Progenitor cell of endocrine pancreas (in vitro differentiated cells): ENCODE measurements at regions not wholly inside any gene's neighbourhood (a gene's known extent, or its start where the extent isn't known, plus 50 kb on each side); places are given as distances from the start of the nearest gene placed in this dataset.
"Not testable (repeated sequence)": the region's sequence is repeated elsewhere in the genome, so short reads cannot be mapped to it uniquely, and the experiment has no call there.

Experiments used
- DNase-seq: peaks from one replicate; pipeline ENCODE4 v3.0.0; 2021; ENCODE audit warnings: low spot score; ENCODE audit not compliant: unreplicated experiment
- H3K27ac Mint-ChIP-seq: 2 replicates; pipeline ENCODE4 v1.8.0; 2021; ENCODE audit warnings: mild to moderate bottlenecking, moderate library complexity, mixed read lengths
- H3K27me3 Mint-ChIP-seq: 2 replicates; pipeline ENCODE4 v1.8.0; 2021; ENCODE audit warnings: mixed read lengths
- H3K36me3 Mint-ChIP-seq: 2 replicates; pipeline ENCODE4 v1.8.0; 2022; ENCODE audit warnings: mixed read lengths; ENCODE audit not compliant: insufficient read depth
- H3K4me1 Mint-ChIP-seq: 2 replicates; pipeline ENCODE4 v1.8.0; 2021; ENCODE audit warnings: low read depth, mixed read lengths
- H3K4me3 Mint-ChIP-seq: 2 replicates; pipeline ENCODE4 v1.8.0; 2021; ENCODE audit warnings: low read depth, mild to moderate bottlenecking, moderate library complexity, mixed read lengths
- H3K9me3 Mint-ChIP-seq: 2 replicates; pipeline ENCODE4 v1.8.0; 2021; ENCODE audit warnings: low read depth, mixed read lengths
- TF ChIP-seq, protein P1 (sequence below): fragments of 200-600 bp; sonication (generic); IDR thresholded peaks from one replicate; pipeline ENCODE4 v1.5.0; 2021; ENCODE audit warnings: antibody characterized with exemption, mild to moderate bottlenecking; ENCODE audit not compliant: unreplicated experiment

DNA sequence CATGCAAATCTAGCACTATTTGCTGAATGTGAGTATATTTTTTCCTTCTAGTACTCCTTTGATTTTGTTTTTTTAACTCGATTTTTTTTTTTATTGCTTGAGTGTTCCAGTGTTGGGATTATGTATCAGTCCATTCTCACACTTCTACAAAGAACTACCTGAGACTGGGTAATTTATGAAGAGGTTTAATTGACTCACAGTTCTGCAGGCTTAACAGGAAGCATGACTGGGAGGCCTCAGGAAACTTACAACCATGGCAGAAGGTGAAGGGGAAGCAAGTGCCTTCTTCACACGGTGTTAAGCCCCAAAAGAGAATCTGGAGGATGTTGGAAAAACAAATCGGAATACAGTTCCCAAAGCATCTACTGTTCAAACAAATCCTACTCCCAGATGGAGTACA is 69.1 kb downstream of the ZNF518B start:
- not testable (repeated sequence) for H3K27me3 Mint-ChIP-seq, H3K4me3 Mint-ChIP-seq, H3K36me3 Mint-ChIP-seq, H3K27ac Mint-ChIP-seq, H3K4me1 Mint-ChIP-seq, H3K9me3 Mint-ChIP-seq, DNase-seq

DNA sequence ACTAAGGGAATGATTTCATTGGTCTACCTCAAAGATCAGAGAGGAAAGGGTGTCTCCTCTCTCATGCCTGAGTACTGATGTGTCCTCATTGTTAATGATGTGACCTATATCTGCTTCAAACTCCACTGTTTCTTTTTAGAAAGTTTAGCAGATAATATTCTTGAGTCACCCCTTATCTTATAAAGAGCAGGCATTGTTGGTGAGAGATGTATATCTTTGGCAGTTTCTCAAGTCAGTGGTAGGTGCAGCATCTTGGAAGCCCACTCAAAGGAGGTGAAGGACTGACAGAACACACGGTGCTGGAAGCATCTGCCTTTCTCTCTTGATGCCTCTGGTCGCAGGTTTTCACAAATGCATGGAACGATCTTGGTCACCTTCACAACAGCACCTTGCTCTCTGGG is 71.2 kb downstream of the ZNF518B start:
- DNase-seq: no peak
- no peaks in the 10 kb centered on the region for H3K4me1 Mint-ChIP-seq
- H3K27ac Mint-ChIP-seq: no peak overlapping the region
- TF ChIP-seq, protein P1, sequence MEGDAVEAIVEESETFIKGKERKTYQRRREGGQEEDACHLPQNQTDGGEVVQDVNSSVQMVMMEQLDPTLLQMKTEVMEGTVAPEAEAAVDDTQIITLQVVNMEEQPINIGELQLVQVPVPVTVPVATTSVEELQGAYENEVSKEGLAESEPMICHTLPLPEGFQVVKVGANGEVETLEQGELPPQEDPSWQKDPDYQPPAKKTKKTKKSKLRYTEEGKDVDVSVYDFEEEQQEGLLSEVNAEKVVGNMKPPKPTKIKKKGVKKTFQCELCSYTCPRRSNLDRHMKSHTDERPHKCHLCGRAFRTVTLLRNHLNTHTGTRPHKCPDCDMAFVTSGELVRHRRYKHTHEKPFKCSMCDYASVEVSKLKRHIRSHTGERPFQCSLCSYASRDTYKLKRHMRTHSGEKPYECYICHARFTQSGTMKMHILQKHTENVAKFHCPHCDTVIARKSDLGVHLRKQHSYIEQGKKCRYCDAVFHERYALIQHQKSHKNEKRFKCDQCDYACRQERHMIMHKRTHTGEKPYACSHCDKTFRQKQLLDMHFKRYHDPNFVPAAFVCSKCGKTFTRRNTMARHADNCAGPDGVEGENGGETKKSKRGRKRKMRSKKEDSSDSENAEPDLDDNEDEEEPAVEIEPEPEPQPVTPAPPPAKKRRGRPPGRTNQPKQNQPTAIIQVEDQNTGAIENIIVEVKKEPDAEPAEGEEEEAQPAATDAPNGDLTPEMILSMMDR: no peak
- no peaks in the 10 kb centered on the region for H3K9me3 Mint-ChIP-seq
- no peaks in the 10 kb centered on the region for H3K27me3 Mint-ChIP-seq
- H3K4me3 Mint-ChIP-seq: no peak overlapping the region
- H3K36me3 Mint-ChIP-seq: no peaks in the 10 kb centered on the region

DNA sequence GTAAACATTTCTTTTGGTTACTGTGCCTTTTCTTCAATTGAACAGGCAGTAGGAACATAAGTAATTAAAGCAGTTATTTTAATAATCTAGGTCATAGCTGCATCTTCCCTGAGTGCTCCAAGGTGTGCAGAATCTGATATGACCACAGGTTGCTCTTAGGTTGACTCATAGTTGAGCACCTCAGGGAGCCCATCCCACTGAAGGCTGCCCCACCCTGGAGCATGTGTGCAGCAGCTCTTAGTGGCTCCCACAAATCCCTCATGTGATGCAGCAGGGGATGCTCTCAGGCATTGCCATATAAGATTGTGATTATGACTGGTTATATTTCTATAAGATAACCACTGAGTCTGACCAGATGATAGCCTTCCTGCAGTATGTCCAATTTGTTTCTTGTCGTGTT is 72.3 kb downstream of the ZNF518B start:
- H3K27me3 Mint-ChIP-seq: no peaks in the 10 kb centered on the region
- TF ChIP-seq, protein P1: no peak
- no peaks in the 10 kb centered on the region for H3K36me3 Mint-ChIP-seq
- DNase-seq: no peak
- H3K4me3 Mint-ChIP-seq: no peak overlapping the region
- no peak overlapping the region for H3K27ac Mint-ChIP-seq
- no peaks in the 10 kb centered on the region for H3K4me1 Mint-ChIP-seq
- H3K9me3 Mint-ChIP-seq: no peaks in the 10 kb centered on the region

DNA sequence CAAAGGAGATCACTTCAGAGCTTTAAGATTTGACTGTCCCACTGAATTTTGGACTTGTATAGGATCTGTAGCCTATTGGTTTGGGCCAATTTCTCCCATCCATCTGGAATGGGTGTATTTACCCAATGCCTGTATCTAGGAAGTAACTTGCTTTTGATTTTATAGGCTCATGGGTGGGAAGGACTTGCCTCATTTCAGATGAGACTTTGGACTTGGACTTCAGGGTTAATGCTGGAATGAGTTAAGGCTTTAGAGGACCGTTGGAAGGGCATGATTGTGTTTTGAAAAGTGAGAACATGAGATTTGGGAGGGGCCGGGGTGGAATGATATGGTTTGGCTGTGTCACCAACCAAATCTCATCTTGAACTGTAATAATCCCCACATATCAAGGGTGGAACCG is 73.8 kb downstream of the ZNF518B start:
- Mint-ChIP-seq H3K9me3 (no peaks in the 10 kb centered on the region), H3K4me3 (no peak overlapping the region), H3K27me3 (no peaks in the 10 kb centered on the region), H3K36me3 (no peaks in the 10 kb centered on the region), H3K27ac (no peak overlapping the region), H3K4me1 (no peaks in the 10 kb centered on the region)
- TF ChIP-seq, protein P1: no peak
- no peak for DNase-seq

DNA sequence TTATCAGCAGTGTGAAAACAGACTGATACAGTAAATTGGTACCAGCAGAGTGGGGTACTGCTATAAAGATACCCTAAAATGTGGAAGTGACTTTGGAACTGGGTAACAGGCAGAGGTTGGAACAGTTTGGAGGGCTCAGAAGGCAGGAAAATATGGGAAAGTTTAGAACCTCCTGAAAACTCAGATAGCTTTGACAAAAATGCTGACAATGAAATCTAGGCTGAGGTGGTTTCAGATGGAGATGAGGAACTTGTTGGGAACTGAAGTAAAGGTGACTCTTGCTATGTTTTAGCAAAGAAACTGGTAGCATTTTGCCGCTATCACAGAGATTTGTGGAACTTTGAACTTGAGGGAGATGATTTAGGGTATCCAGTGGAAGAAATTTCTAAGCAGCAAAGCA is 75.1 kb downstream of the ZNF518B start:
- H3K9me3 Mint-ChIP-seq, H3K27ac Mint-ChIP-seq, H3K4me3 Mint-ChIP-seq, H3K27me3 Mint-ChIP-seq, H3K4me1 Mint-ChIP-seq, DNase-seq, H3K36me3 Mint-ChIP-seq: not testable (repeated sequence)

DNA sequence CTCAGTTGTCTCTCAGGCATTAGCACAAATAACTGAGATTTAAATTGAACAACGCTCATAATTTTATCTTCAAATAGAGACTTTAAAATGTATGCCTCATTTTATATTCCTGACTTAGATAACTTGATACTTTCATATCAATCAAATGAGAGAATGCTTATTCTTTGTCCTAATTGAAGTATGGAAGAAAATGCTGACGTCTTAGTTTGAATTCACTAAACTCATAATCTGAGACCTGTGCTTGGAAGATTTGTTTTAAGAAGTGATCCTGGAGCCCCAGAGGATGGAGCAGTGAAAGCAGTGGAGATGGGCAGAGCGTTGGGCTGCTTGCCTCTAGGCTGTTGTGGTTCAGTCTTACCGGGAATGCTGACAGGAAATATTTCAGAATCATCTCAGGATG is 76.1 kb downstream of the ZNF518B start:
- Mint-ChIP-seq H3K4me3 (no peak overlapping the region), H3K9me3 (no peaks in the 10 kb centered on the region), H3K27me3 (no peaks in the 10 kb centered on the region), H3K27ac (no peak overlapping the region), H3K4me1 (no peaks in the 10 kb centered on the region), H3K36me3 (no peaks in the 10 kb centered on the region)
- TF ChIP-seq, protein P1: no peak
- no peak for DNase-seq

DNA sequence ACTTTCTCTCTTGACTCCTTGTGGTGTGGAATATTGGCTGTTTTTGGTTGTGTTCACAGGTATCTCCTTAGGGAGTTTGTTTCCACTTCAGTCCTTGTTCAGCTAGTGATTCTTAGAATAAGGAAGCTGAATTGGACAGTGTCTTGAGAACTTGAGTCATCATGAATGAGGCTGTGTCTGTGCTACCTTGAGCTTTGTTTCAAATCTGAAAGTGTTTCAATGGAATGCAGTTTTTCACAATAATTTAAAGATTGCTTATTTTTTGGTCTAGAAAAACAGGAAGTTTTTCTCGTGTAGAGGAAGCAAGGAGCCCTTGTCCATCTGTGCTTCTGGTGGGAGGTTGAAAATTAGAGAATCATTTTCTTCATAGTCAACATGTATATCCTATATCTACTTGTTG is 76.5 kb downstream of the ZNF518B start:
- Mint-ChIP-seq H3K27ac (no peak overlapping the region), H3K4me3 (no peak overlapping the region), H3K4me1 (no peaks in the 10 kb centered on the region), H3K27me3 (no peaks in the 10 kb centered on the region), H3K36me3 (no peaks in the 10 kb centered on the region), H3K9me3 (no peaks in the 10 kb centered on the region)
- no peak for DNase-seq
- TF ChIP-seq, protein P1: no peak
